ENCODE measurements at regions not wholly inside any gene's neighbourhood (a gene's known extent, or its start where the extent isn't known, plus 50 kb on each side); places are given as distances from the start of the nearest gene placed in this dataset.
"Not testable (repeated sequence)": the region's sequence is repeated elsewhere in the genome, so short reads cannot be mapped to it uniquely, and the experiment has no call there.

DNA sequence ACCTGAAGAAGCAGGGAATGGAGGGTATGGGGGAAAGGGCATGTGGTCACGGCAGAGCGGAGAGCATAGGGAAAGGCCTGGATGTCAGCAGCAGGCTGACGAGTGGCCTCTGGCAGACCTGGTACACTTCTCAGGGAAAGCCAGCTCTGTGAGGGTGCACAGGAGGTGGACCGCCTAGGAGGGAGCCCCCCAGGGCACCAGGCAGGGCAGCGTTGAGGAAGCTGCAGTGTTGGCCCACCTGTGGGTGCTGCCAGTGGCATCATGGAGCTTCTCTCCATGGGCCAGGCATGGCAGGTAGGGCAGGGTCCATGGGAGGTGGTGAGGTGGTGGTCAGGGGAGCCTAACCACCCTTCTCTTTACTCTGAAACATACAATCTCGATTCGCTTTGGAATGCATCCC, 143.0 kb upstream of the PITX1 start:
- no peak for DNase-seq

DNA sequence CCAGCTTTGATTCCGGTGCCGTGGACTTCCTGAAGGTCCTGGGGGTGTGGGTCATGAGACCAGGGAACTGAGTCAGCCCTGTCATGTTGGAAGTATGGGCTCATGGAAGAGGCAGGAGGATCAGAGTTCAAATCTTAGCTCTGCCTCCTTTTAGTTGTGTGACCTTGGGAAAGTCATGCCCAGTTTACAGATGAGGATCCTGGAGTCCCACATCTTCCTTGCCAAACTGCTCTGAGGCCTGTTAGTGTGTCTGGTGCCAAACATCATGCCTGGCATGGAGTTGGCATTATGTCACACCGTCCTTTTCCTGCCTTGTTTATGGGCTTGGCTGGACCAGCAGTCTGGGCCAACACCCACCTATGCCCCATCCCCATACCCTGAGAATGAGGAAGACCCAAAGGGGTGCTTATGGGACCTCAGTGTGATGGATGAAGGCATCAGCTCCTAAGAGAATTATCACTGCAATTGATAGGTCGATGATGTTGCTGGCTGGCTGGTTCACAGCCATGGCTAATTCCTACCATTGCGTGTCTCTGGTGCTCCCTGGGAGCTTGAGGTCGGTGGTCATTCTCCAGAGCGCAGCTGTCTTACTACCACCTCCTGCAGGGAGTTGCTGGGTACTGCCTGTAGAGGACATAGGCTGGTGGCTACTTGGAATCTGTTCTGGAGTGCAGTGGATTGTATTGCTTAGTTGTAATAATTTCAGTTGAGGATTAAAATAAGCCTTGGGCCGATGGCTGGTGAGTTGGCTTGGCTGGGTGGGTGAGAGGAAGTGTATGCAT, 140.5 kb upstream of the PITX1 start:
- DNase-seq, result no peak

DNA sequence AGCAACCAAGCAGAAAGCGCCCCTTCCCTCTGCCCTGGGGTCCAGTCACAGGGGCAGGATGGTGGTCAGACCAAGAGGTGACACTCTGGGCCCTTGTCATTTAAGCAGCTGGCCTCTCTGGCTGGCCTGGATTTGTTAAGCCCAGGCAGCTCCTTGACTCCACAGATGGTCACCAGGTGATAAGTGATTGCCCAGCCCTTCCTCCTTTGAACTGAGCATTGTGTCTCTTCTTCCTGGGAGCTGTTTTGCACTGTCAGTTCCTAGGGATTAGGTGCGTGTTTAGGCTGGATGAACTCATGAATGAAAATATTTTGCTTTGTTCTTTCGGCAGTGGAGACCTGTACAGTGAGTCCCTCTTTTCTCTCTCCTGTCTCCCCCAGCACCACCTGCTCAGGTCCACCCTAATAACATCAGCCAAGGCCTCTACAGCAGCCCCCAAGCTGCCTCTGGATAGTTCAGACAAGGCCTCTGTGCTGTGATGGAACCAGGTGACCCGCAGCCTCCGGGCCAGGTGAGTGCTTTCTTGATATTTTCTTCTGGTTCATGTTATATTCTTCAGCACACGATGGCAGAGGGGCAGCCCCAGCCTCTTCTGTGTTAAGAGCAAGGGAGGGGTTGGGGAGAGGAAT, 139.7 kb upstream of the PITX1 start:
- DNase-seq, result no peak

DNA sequence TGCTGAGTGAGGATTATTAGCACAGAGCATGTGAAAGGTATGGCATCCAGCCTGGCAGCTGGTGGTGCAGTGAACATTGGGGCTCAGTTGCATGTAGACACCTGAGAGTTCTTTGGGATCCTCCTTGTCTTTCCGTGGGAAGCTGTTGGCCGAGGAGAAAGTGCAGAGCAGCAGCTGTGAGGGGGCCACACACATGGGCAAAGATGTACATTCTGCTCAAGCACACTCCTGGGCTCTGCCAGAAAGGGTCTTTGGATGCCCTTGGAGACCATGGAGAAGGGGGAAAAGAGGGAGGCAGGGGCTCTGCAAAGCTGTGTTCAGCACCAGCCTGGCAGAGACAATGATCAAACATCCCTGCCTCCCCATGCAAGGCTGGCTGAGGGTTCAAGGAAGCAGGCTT, 138.7 kb upstream of the PITX1 start:
- DNase-seq, result no peak

- DNase-seq, result no peak
These were observed 137.3 kb upstream of the PITX1 start for GRCh38 chr5:135171336-135171735.

- no peak for DNase-seq
These were observed 136.5 kb upstream of the PITX1 start for GRCh38 chr5:135170500-135170899.

GRCh38 chr5:135169753-135170152, 135.7 kb upstream of the PITX1 start:
- DNase-seq, result no peak

DNA sequence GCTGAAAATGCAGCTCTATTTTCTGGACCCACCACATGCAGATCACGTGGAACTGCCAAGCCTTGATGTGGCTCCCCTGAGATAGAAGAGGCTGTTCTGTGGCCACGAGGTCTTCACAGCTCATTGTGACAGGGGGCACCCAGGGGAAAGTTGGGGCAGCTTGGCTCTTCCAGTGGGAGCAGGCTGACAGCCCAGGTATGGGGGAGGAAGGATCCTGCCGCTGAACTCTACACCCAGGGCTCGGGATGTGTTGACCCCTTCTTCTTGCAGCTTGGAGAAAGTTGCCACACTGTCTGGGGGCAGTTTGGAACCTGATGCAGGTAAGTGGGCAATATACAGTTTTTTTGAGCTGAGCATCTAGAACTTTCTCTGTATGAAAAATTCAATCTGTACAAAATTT, 133.6 kb upstream of the PITX1 start:
- DNase-seq, result no peak

GRCh38 chr5:135164873-135165614, 131.0 kb upstream of the PITX1 start:
- DNase-seq, result not testable (repeated sequence)

DNA sequence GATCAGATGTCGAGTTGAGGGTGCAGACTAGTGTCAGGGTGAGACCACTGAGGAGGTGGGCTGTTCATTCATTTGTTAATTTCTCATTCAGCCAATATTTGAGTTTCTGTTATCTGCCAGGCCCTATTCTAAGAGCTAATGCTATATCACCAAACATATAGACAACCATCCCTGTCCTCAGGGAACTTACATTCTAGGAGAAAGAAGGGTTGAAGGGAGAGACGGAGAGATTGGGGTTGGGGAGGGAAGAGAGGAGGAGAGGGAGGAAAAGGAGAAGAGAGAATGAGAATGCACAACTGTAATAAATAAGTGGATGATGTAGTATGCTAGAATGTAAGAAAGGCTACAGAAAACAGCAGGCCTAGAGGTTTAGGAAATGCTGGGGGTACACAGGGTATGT, 129.9 kb upstream of the PITX1 start:
- DNase-seq, result no peak

DNA sequence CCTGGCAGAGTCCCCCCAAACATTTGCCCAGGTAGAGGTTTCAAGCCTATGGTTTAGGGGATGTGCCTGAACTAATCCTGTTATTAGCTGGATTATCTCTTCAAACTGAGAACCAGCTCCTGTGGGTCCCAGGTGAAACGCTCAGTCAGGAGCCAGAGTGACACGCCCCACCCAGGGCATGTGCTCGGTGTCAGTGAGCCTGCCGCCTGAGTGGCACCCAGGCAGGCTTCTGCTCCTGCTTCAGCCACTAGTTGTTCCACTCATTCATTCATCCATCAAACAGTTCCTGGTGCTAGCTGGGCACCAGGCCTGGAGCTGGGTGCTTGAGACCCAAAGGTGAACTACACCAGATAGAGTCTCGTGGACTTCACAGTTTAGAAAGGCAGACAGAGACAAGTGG, 129.4 kb upstream of the PITX1 start:
- DNase-seq, result no peak

- DNase-seq, result no peak
These were observed 128.7 kb upstream of the PITX1 start for GRCh38 chr5:135162661-135163265.

GRCh38 chr5:135161221-135161620, 127.2 kb upstream of the PITX1 start:
- no peak for DNase-seq

DNA sequence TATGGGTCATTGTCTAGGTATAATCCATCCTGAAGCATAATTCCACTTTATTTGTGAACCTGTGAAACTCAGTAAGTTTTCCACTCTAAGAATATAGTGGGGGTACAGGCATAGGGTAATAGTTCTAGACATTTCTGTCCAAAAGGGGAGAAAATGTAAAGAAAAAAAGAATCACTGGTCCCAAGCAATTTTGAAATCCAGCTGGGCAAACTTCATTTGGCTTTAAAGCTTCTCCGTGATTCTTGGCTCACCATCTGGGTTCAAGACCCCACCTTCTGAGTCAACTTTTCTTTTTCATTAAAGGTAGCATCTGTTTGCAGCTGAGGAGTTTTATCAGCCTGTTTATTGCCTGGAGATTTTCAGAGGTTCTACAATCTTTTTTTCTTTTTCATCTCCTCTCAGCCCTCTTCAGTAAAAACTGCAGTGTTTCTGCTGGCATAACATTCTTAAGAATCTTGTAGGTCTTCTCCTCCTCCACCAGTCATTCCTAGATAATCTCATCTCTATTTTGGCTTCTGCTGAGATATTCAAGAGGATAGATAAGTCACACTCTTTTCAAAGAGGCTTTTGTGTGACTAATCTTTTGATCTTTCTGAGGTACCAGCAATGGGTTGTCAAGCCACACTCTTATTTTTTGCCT, 126.1 kb upstream of the PITX1 start:
- DNase-seq, result no peak

DNA sequence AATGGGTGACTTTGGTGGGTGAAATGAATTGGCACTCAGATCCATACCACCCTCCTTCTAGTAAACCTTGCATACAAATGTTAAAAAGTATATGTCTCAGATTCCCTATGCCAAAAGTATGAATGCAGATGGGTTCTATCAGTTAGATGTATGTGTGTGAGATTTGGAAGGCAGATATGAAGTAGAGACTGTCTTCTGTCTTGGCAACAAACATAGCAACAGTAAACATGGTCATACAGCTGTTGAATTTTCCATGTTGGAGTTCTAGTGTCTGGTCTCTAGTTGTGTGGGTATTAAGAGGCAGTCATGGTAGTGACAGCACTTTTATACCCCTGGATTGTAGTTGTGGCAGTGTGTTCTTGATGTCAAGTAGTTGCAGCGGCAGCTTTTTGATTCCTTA, 125.6 kb upstream of the PITX1 start:
- DNase-seq, result no peak

DNA sequence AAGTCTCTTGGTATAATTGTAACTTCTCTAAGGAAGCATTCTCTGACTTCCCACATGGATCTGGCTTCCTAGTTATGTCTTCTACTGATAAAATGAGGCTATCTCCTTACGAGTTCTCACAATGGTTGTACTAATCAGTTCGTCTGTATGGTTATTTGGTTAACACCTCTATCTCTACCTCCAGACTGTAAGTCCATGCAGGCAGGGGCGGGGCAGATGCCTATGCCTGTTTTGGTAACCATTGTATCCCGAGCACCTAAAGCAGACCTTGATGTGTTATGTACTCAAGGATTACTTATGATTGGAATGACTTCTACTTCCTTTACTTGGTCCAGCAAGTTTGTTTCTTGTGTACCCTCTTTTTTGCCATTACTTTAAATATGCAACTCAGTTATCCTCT, 125.0 kb upstream of the PITX1 start:
- DNase-seq, result no peak

- no peak for DNase-seq
These were observed 124.3 kb upstream of the PITX1 start for GRCh38 chr5:135158314-135158697.

- no peak for DNase-seq
These were observed 123.6 kb upstream of the PITX1 start for GRCh38 chr5:135157421-135158313.

DNA sequence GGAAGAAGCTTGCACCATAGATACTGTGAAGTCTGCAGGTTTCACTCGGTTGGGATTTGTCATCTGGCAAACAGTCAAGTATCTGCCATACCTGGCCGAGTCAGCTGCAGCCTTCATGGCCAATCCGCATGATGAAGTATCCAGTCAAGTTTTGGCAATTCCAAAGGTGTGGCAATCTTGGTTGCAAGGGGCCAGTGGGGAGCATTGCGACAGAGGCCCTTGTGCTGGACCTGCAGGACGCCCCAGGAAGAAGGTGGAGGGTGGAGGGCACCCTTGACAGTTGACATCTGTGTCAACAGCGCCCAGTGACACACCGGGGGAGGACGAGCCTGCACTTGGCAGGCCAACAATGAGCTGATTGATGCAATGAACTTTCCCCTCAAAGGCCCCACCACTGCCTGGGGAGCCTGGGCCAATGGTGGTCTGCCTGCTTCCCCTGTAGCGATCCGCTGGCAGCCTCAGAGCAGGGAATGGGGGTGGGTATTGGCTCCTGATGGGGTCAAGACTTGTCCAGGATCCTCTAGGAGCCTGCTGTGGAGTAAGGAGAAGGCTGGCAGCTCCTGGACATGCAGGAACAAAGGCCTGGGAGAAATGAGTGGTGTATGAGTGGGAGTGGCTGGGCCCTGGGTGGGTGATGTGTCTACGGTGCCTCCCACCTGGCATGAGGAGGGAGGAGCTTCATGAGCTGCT, 122.8 kb upstream of the PITX1 start:
- no peak for DNase-seq

DNA sequence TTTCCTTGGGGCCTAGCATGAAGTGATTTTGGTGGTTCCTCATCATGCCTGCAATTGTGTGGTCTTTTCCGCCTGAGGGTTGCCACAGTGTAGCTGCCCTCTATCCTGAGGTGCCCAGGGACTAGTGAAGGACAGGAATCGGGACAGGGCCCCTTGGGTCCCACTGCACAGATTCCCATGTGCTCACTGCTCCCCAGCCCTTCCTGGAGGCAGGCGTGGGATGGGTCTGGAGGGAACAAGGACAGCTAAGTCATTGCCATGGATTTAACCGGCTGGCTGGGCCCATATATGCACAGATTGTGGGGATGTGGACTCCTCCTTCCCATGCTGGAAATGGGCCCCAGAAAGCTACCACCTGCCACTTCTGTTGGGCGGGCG, 122.3 kb upstream of the PITX1 start:
- DNase-seq, result no peak

GRCh38 chr5:135155616-135156214, 121.7 kb upstream of the PITX1 start:
- DNase-seq, result no peak
